GM13977 (cell line): ENCODE measurements at regions not wholly inside any gene's neighbourhood (a gene's known extent, or its start where the extent isn't known, plus 50 kb on each side); places are given as distances from the start of the nearest gene placed in this dataset.

Experiments
- DNase-seq: peaks from one replicate; pipeline ENCODE4 v3.0.0; 2012; ENCODE audit warnings: low spot score
- CTCF ChIP-seq: IDR thresholded peaks from 2 replicates; pipeline ENCODE4 v1.5.1; 2012; ENCODE audit warnings: mild to moderate bottlenecking, control low read depth; ENCODE audit not compliant: insufficient read depth; ENCODE audit errors: extremely low read depth, missing control alignments
- in situ Hi-C: fragments of 300-500 bp; cut with MboI; formaldehyde crosslinking; loops from one replicate; pipeline ENCODE4 v1.12.0; 2022; ENCODE audit warnings: low sequenced_read_pairs, low pct_unique_long_range_greater_than_20kb, mixed read lengths, inconsistent platforms; ENCODE audit not compliant: unreplicated experiment

- in situ Hi-C loops: no loop called here
- no peak for TF ChIP-seq CTCF
- DNase-seq: no peak
Observed at GRCh38 chr1:229710746-229711145, 84.7 kb downstream of the URB2 start.

GRCh38 chr1:229714306-229714705 lies 88.3 kb downstream of the URB2 start:
- DNase-seq: no peak
- no peak for TF ChIP-seq CTCF
- in situ Hi-C loops: no loop called here

GRCh38 chr1:229714964-229715603 lies 89.0 kb downstream of the URB2 start:
- peak; percentile 36 for DNase-seq
- in situ Hi-C loops: no loop called here
- peak; percentile 59 for TF ChIP-seq CTCF

GRCh38 chr1:229716069-229716468 lies 90.0 kb downstream of the URB2 start:
- in situ Hi-C loops: no loop called here
- no peak for DNase-seq
- no peak for TF ChIP-seq CTCF

- no peak for DNase-seq
- in situ Hi-C loops: no loop called here
- no peak for TF ChIP-seq CTCF
Observed at GRCh38 chr1:229716704-229717103, 90.7 kb downstream of the URB2 start.

- no peak for DNase-seq
- TF ChIP-seq CTCF: no peak
- in situ Hi-C loops: no loop called here
Observed at GRCh38 chr1:229717786-229718576, 91.9 kb downstream of the URB2 start.
